ENCODE measurements at regions not wholly inside any gene's neighbourhood (a gene's known extent, or its start where the extent isn't known, plus 50 kb on each side); places are given as distances from the start of the nearest gene placed in this dataset.
"Not testable (repeated sequence)": the region's sequence is repeated elsewhere in the genome, so short reads cannot be mapped to it uniquely, and the experiment has no call there.

GRCh38 chr16:16625140-16625539 is 246.2 kb downstream of the NPIPA7 start:
- DNase-seq, result not testable (repeated sequence)

DNA sequence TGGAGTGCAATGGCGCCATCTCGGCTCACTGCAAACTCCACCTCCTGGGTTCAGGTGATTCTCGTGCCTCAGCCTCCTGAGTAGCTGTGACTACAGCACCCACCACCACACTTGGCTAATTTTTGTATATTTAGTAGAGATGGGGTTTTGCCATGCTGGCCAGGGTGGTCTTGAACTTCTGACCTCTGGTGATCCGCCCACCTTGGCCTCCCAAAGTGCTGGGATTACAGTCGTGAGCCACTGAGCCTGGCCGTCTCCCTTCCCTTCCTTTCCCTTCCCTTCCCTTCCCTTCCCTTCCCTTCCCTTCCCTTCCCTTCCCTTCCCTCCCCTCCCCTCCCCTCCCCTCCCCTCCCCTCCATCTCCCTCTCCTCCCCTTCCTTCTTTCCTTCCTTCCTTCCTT is 248.9 kb downstream of the NPIPA7 start:
- not testable (repeated sequence) for DNase-seq

DNA sequence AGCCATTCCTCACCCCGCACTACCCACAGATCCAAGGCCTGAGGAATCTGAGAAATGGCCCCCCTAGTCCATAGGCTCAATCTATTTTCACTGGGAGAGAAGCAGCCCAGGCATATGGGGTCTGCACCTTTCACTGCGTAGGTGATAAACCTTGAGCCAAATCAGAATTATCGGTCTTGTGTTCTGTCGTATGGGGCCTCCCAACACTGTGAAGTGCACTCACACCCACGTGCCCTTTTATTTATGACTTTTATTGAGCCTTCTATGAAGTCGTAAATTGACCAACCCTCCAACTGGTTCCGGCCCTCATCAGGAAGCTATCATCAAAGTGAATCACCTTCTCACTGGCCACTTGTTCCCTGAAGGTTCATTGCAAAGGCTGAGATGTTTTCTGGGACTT is 259.3 kb downstream of the NPIPA7 start:
- not testable (repeated sequence) for DNase-seq

DNA sequence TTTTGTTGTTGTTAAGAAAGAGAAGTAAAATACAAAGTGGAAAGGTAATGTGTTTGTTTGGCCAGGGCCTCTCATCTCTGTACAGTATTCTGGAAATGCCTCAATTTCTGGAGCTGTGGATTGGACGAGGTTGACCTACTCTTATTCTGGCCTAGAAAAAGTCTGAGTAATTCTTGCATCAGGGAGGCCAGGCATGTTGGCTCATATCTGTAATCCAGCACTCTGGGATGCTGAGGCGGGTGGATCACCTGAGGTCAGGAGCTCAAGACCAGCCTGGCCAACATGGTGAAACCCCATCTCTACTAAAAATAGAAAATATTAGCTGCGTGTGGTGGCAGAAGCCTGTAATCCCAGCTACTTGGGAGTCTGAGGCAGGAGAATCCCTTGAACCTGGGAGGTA is 259.8 kb downstream of the NPIPA7 start:
- not testable (repeated sequence) for DNase-seq

- DNase-seq, result not testable (repeated sequence)
Measured at GRCh38 chr16:16643828-16644227, 264.9 kb downstream of the NPIPA7 start.

GRCh38 chr16:16648002-16648401 is 269.1 kb downstream of the NPIPA7 start:
- not testable (repeated sequence) for DNase-seq

DNA sequence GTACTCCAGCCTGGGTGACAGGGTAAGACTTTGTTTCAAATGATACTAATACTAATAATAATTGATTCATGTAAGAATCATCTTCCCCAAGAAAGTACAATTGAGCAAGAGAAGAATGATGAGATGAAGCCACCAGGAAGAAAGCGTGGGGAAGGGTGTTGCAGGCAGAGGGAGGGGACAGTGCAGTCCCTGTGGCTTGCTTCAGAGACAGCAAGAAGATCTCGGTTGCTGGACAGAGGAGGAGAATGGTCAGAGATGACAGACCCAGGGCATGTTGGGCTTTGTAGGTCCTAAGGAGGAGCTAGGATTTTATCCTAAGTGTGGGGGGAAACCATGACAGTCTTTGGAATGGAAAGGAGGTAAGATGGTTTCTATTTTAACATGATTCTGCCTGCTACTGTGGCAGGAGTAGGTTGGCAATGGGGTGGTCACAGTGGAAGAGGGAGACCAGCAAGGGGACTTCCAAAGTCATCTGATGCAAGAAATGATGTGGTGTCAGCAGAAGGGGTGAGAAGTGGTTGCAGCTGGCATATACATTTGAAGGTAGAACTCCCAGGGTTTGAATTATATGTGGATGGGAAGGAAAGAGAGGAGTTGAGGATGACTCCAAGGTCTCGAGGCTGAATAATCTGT is 293.4 kb downstream of the NPIPA7 start:
- not testable (repeated sequence) for DNase-seq

GRCh38 chr16:16674820-16675219 is 295.9 kb downstream of the NPIPA7 start:
- not testable (repeated sequence) for DNase-seq

DNA sequence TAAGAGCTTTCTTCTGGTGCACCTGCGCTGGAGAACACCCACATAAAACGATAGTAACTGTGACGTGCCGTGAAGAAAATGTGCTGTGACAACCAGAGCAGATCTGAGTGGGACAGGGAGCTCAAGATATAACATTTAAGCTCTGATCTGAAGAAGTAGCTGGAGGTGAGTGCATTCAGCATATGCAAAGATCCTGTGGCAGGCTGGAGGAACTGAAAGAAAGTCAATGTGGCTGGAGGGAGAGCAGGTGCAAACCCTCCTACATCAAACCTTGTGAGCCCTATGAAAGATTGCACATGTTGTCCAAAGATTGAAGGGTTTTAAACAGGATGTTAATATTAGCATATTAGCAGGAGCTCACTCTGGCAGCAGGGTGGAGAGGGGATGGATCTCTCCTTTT is 342.9 kb downstream of the NPIPA7 start:
- not testable (repeated sequence) for DNase-seq

- not testable (repeated sequence) for DNase-seq
Measured at GRCh38 chr16:16722666-16723065, 343.7 kb downstream of the NPIPA7 start.

DNA sequence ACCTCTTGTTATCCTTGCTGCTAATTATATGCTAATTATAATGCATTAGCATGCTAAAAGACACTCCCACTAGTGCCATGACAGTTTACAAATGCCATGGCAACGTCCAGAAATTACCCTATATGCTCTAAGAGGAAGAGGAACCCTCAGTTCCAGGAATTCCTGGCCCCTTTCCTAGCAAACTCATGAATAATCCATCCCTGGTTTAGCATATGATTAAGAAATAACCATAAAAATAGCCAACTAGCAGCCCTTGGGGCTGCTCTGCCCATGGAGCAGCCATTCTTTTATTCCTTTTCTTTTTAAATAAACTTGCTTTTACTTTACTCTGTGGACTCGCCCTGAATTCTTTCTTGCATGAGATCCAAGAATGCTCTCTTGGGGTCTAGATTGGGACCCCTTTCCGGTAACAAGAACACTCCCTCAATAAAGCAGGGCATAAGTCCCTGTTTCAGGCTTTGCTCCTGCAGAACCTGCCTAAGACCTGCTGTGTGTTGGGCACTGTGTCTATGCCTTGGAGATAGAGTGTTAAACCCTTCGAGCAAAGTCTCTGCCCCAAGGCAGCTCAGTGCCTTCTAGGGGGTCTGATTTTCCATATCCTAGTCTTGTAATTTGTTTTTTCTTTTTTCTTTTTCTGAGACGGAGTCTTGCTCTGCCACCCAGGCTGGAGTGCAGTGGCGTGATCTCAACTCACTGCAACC is 345.0 kb downstream of the NPIPA7 start:
- DNase-seq, result not testable (repeated sequence)

- DNase-seq, result not testable (repeated sequence)
Measured at GRCh38 chr16:16727048-16727447, 348.1 kb downstream of the NPIPA7 start.

DNA sequence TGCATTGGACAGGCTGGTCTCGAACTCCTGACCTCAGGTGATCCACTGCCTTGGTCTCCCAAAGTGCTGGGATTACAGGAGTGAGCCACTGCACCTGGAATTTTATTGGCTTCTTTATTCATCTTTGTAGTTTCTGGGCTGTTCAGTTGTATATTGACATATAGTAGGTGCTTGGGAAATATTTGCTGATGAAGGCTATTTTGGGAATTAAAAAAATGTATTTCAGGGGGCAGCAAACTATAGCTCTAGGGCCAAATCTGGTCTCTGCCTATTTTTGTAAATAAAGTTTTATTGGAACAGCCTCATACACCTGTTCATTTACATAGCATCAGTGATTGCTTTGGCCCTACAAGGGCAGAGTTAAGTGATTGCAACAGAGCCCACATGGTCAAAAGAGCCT is 363.6 kb downstream of the NPIPA7 start:
- not testable (repeated sequence) for DNase-seq

- DNase-seq, result not testable (repeated sequence)
Measured at GRCh38 chr16:16754992-16755667, 376.2 kb downstream of the NPIPA7 start.

GRCh38 chr16:16763449-16763848 is 384.5 kb downstream of the NPIPA7 start:
- DNase-seq, result no peak

GRCh38 chr16:16770717-16771116 is 391.8 kb downstream of the NPIPA7 start:
- DNase-seq, result not testable (repeated sequence)

DNA sequence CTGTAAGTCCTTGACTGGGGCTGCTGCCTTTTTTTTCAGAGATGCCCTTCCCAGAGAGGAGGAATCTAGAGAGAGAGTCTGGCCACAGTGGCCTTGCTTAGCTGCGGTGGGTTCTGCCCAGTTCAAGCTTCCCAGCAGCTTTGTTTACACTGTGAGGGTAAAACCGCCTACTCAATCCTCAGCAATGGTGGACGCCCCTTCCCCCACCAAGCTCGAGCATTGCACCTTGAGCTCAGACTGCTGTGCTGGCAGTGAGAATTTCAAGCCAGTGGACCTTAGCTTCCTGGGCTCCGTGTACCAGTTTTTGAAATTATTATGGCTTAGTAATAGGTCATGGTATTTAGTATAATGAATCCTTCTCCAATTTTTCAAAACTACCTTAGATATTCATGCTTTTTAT is 395.4 kb downstream of the NPIPA7 start:
- DNase-seq, result no peak

GRCh38 chr16:16778332-16778731 is 399.4 kb downstream of the NPIPA7 start:
- DNase-seq, result no peak

DNA sequence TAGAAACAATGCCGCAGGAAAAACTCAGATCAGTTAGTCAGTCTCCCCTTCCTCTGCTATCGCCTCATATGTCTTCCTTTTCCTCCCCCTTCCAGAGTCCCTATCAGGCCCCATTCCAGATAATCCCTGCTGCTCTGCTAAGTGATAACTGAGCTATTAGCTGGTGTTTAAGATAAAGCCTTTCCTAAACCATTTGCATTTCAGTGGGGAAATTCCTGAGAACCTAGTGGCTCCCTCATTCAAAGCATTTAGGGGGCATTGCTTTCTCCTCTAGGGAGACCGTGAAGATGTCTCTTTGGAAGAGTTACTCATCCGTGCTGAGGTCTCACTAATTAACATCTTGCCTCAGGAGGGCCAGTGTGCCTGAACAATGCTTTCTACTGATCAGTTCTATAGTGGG is 401.6 kb downstream of the NPIPA7 start:
- no peak for DNase-seq

- no peak for DNase-seq
Measured at GRCh38 chr16:16782153-16782552, 403.2 kb downstream of the NPIPA7 start.

DNA sequence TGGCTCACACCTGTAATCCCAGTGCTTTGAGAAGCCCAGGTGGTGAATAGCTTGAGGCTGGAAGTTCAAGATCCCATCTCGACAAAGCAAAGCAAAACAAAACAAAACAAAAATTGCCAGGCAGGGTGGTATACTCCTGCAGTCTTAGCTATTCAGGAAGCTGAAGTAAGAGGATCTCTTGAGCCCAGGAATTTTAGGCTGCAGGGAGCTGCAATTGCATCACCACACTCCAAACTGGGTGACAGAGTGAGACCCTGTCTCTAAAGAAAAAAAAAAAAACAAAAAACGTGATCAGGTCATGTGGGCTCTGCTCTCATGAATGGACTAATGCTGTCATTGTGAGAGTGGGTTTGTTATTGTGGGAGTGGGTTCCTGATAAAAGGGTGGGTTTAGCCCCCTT is 409.1 kb downstream of the NPIPA7 start:
- no peak for DNase-seq

DNA sequence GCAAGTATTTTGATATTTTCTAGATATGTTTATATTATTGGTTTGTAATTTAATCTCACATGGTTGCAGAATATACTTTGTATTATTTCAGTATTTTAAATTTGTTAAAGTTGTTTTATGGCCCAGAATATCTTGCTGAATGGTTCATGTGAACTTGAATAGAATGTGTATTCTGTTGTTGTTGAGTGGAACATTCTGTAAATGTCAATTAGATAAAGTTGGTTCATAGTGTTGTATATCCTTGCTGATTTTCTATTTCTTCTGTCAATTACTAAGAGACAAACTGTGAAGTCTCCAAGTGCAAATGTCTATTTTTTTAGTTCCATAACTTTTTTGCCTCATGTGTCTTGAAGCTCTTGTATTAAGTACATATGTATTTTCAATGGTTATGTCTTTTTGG is 411.7 kb downstream of the NPIPA7 start:
- DNase-seq, result no peak

GRCh38 chr16:16791051-16791450 is 412.1 kb downstream of the NPIPA7 start:
- no peak for DNase-seq

DNA sequence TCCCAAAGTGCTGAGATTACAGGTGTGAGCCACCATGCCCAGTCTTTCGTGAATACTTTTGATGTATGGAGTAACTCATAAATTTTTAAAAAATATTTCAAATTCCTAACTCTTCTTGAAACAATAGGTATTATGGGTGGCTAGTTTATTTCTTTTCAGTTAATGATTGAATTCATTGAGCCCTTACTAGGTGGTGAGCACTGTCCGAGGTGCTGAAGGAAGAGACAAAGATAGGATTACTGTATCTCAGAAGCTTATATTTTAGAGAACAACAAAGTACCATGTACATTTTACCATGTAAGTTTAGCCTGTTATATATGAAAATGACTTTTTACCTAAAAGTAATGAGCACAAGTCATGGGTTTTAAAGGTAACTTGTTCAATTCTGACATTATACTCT is 418.3 kb downstream of the NPIPA7 start:
- DNase-seq, result no peak

All from activated CD4-positive, CD25-positive, alpha-beta regulatory T cell (primary cell).